Caco-2 (cell line): ENCODE measurements at regions not wholly inside any gene's neighbourhood (a gene's known extent, or its start where the extent isn't known, plus 50 kb on each side); places are given as distances from the start of the nearest gene placed in this dataset.

Experiments used
- BruUV-seq: library from RNA; stranded (reverse); fragments of 400-500 nt; replicated peaks from 2 replicates; lab custom pipeline; 2021; lab: Mats Ljungman, UMichigan
- CTCF ChIA-PET: fragments of 300-600 bp; sonication (Branson Sonifier 250); formaldehyde crosslinking; loops from one replicate; lab custom pipeline; 2022; ENCODE audit warnings: antibody characterized with exemption; lab: Charles Lee
- POLR2A ChIA-PET: fragments of 300-600 bp; sonication (Branson Sonifier 250); formaldehyde crosslinking; loops from one replicate; lab custom pipeline; 2022; ENCODE audit warnings: antibody characterized with exemption; lab: Charles Lee
- DNase-seq, 2 experiments: peaks; one replicate each; pipeline versions ENCODE4 v3.0.0 to v3.0.0-alpha.2; 2020 to 2022
- H3K27me3 ChIP-seq: replicated peaks from 2 replicates; pipeline ENCODE4 v1.6.0; 2011; ENCODE audit warnings: low read length; ENCODE audit not compliant: control insufficient read depth, insufficient read depth
- H3K36me3 ChIP-seq: 2 replicates; pipeline ENCODE4 v1.5.1; 2011; ENCODE audit warnings: low read length; ENCODE audit not compliant: control insufficient read depth, insufficient read depth
- H3K4me1 ChIP-seq: fragments of 250-450 bp; sonication (Bioruptor Pico); 2 replicates; pipeline ENCODE4 v1.5.1; 2020; ENCODE audit warnings: mild to moderate bottlenecking
- H3K4me3 ChIP-seq: 2 replicates; pipeline ENCODE4 v1.5.1; 2011; ENCODE audit warnings: low read depth, mild to moderate bottlenecking, control low read depth, low read length
- H3K9me3 ChIP-seq: fragments of 250-450 bp; sonication (Bioruptor Pico); 2 replicates; pipeline ENCODE4 v1.5.1; 2020; ENCODE audit warnings: mild to moderate bottlenecking, moderate library complexity
- H3K27ac Mint-ChIP-seq: one replicate; pipeline ENCODE4 v1.8.0; 2022; ENCODE audit warnings: mixed read lengths; ENCODE audit not compliant: unreplicated experiment
- H3K27me3 Mint-ChIP-seq: one replicate; pipeline ENCODE4 v1.8.0; 2022; ENCODE audit warnings: mixed read lengths; ENCODE audit not compliant: insufficient read depth, unreplicated experiment
- H3K36me3 Mint-ChIP-seq: one replicate; pipeline ENCODE4 v1.8.0; 2022; ENCODE audit warnings: mild to moderate bottlenecking, mixed read lengths; ENCODE audit not compliant: insufficient read depth, unreplicated experiment
- H3K4me1 Mint-ChIP-seq: one replicate; pipeline ENCODE4 v1.8.0; 2022; ENCODE audit warnings: low read depth, mixed read lengths; ENCODE audit not compliant: unreplicated experiment
- H3K4me3 Mint-ChIP-seq: one replicate; pipeline ENCODE4 v1.8.0; 2022; ENCODE audit warnings: mild to moderate bottlenecking, moderate library complexity, mixed read lengths; ENCODE audit not compliant: unreplicated experiment
- H3K9me3 Mint-ChIP-seq: one replicate; pipeline ENCODE4 v1.8.0; 2022; ENCODE audit warnings: mixed read lengths; ENCODE audit not compliant: unreplicated experiment
- intact Hi-C: fragments of 100-400 bp; cut with micrococcal nuclease; formaldehyde crosslinking; loops from one replicate; pipeline ENCODE4 v1.10.0; 2022; ENCODE audit not compliant: unreplicated experiment
- TF ChIP-seq, protein P1 (sequence below), 2 experiments: fragments of 200-600 bp in 1 of 2; IDR thresholded peaks; 1 replicate in 1 of 2; 2 replicates in 1 of 2; pipeline versions ENCODE4 v1.5.1 to v1.8.0; 2011 to 2022; ENCODE audit warnings: antibody characterized with exemption in 1 of 2, control low read depth in 1 of 2, inconsistent platforms in 1 of 2, low read depth in 1 of 2, low read length in 1 of 2, mild to moderate bottlenecking in 1 of 2, moderate library complexity in 1 of 2; ENCODE audit not compliant: insufficient read depth in 1 of 2, severe bottlenecking in 1 of 2, unreplicated experiment in 1 of 2

DNA sequence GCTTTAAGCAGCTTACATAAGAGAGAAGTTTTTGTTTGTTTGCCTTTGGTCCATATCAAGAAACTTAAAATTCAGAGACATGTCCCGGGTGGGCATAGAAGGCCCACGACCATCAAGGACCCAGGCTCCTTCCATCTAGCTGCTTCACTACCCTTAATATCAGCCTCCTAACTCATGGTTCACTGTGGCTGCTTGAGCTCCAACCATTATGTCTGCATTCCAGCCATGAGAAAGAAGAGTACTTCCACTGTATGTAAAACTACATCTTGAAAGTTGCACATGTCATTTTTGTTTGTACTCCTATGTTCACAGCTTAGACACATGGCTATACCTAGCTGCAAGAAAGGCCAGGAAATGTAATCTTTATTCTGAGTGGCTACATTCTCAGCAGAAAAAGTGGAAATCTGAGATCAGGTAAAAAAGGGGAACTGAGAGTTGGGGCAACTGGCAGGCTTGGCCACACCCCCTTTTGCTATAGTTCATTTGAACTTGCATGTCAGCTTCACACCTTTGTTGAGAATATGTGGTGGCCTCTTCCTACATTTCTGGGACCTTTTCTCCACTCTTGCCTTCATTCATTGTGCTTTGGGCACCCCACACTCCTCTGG, 81.3 kb upstream of the TP53I11 start:
- no peaks in the 10 kb centered on the region for H3K9me3 Mint-ChIP-seq
- CTCF ChIA-PET, result no interaction called here
- Histone ChIP-seq H3K36me3 (no peaks in the 10 kb centered on the region), H3K4me1 (no peaks in the 10 kb centered on the region), H3K4me3 (no peak overlapping the region), H3K27me3 (0 out of 2 replicates have a peak, but pooled peaks cover 1% of the 10 kb centered on the region), H3K9me3 (no peaks in the 10 kb centered on the region)
- no peak for DNase-seq
- POLR2A ChIA-PET, result no interaction called here
- no peak overlapping the region for H3K27ac Mint-ChIP-seq
- TF ChIP-seq, protein P1, sequence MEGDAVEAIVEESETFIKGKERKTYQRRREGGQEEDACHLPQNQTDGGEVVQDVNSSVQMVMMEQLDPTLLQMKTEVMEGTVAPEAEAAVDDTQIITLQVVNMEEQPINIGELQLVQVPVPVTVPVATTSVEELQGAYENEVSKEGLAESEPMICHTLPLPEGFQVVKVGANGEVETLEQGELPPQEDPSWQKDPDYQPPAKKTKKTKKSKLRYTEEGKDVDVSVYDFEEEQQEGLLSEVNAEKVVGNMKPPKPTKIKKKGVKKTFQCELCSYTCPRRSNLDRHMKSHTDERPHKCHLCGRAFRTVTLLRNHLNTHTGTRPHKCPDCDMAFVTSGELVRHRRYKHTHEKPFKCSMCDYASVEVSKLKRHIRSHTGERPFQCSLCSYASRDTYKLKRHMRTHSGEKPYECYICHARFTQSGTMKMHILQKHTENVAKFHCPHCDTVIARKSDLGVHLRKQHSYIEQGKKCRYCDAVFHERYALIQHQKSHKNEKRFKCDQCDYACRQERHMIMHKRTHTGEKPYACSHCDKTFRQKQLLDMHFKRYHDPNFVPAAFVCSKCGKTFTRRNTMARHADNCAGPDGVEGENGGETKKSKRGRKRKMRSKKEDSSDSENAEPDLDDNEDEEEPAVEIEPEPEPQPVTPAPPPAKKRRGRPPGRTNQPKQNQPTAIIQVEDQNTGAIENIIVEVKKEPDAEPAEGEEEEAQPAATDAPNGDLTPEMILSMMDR (IDR thresholded peaks at IDR 0.05; ENCODE audit: insufficient read depth in 1 of 2, low read depth in 1 of 2, low read length in 1 of 2, severe bottlenecking in 1 of 2, unreplicated experiment in 1 of 2), result no peak
- H3K4me1 Mint-ChIP-seq, result no peaks in the 10 kb centered on the region
- no peak overlapping the region for H3K4me3 Mint-ChIP-seq
- BruUV-seq, result no TSS peak
- H3K27me3 Mint-ChIP-seq, result peaks cover 12% of the 10 kb centered on the region
- intact Hi-C loops, result no loop called here
- no peaks in the 10 kb centered on the region for H3K36me3 Mint-ChIP-seq

DNA sequence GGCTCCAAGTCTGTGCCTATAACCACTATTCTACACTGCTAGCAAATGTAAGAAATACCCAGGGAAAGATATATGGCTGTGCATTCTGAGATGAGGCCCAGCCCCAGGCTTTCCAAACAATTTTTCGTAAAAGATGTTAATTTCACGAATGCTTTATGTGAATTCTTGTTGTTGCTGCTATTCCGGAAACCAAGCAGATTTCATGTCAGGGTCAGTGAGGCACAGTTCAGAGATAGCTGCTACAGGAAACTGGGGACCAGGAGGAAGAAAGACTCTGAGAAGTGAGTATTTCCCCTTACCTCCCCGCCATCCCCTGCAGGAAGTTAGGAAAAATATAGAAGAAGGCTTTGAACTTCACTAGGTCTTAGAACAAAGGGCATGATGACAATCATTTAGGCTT, 84.7 kb upstream of the TP53I11 start:
- Histone ChIP-seq H3K4me3 (no peak overlapping the region), H3K4me1 (no peaks in the 10 kb centered on the region), H3K27me3 (no peaks in the 10 kb centered on the region), H3K36me3 (no peaks in the 10 kb centered on the region), H3K9me3 (no peaks in the 10 kb centered on the region)
- intact Hi-C loops, result no loop called here
- no peak for DNase-seq
- POLR2A ChIA-PET, result no interaction called here
- no peaks in the 10 kb centered on the region for H3K36me3 Mint-ChIP-seq
- peaks cover 9% of the 10 kb centered on the region for H3K9me3 Mint-ChIP-seq
- H3K27me3 Mint-ChIP-seq, result peaks cover 16% of the 10 kb centered on the region
- CTCF ChIA-PET, result no interaction called here
- H3K4me1 Mint-ChIP-seq, result no peaks in the 10 kb centered on the region
- no peak overlapping the region for H3K4me3 Mint-ChIP-seq
- BruUV-seq, result no TSS peak
- H3K27ac Mint-ChIP-seq, result no peak overlapping the region
- TF ChIP-seq, protein P1 (IDR thresholded peaks at IDR 0.05; ENCODE audit: insufficient read depth in 1 of 2, low read depth in 1 of 2, low read length in 1 of 2, severe bottlenecking in 1 of 2, unreplicated experiment in 1 of 2), result no peak

DNA sequence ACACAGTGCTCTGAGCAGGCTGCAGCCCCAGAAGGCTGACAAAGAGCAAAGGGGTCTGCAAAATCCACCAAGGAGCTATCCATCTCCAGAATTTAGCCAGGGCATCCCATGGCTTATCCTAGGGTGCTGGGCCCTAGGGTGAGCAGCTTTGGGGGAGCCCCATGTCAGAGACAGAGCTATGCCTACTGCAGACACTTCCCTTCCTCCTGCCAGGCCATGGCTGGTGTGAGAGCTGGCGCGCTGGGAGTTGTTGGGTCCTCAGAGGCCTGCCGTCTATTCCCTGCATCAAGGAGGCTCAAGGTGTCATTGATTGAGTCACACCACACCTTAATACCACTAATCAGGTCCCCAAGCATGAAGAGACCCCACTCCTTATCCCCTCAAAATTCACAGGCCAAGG, 85.3 kb upstream of the TP53I11 start:
- Histone ChIP-seq H3K9me3 (no peaks in the 10 kb centered on the region), H3K4me1 (no peaks in the 10 kb centered on the region), H3K4me3 (no peak overlapping the region), H3K36me3 (no peaks in the 10 kb centered on the region), H3K27me3 (peaks cover 1% of the 10 kb centered on the region; the same call in 1 of the 2 replicates)
- no peaks in the 10 kb centered on the region for H3K36me3 Mint-ChIP-seq
- no TSS peak for BruUV-seq
- H3K27ac Mint-ChIP-seq, result no peak overlapping the region
- H3K4me1 Mint-ChIP-seq, result no peaks in the 10 kb centered on the region
- no peak for DNase-seq
- CTCF ChIA-PET, result no interaction called here
- peaks cover 17% of the 10 kb centered on the region for H3K27me3 Mint-ChIP-seq
- POLR2A ChIA-PET, result no interaction called here
- peaks cover 9% of the 10 kb centered on the region for H3K9me3 Mint-ChIP-seq
- TF ChIP-seq, protein P1 (IDR thresholded peaks at IDR 0.05; ENCODE audit: insufficient read depth in 1 of 2, low read depth in 1 of 2, low read length in 1 of 2, severe bottlenecking in 1 of 2, unreplicated experiment in 1 of 2), result no peak
- no peak overlapping the region for H3K4me3 Mint-ChIP-seq
- intact Hi-C loops, result no loop called here
